Common myeloid progenitor, CD34-positive (primary cell): ENCODE measurements at regions not wholly inside any gene's neighbourhood (a gene's known extent, or its start where the extent isn't known, plus 50 kb on each side); places are given as distances from the start of the nearest gene placed in this dataset.
"Not testable (repeated sequence)": the region's sequence is repeated elsewhere in the genome, so short reads cannot be mapped to it uniquely, and the experiment has no call there.

Source experiments
- CTCF ChIA-PET: fragments of 350-600 bp; sonication (Branson Sonifier 250); formaldehyde crosslinking; loops from one replicate; lab custom pipeline; 2021; ENCODE audit warnings: antibody characterized with exemption; lab: Charles Lee
- POLR2A ChIA-PET: fragments of 350-600 bp; sonication (Branson Sonifier 250); formaldehyde crosslinking; loops from one replicate; lab custom pipeline; 2021; ENCODE audit warnings: antibody characterized with exemption; lab: Charles Lee
- DNase-seq, 3 donors: peaks; one replicate each; pipeline versions ENCODE4 v3.0.0 to v3.0.0-alpha.2; 2013
- H3K27ac ChIP-seq, 2 experiments: 1 replicate in 1 of 2; 2 replicates in 1 of 2; pipeline ENCODE4 v1.7.0; 2013; ENCODE audit warnings: inconsistent platforms in 2 of 2, low read length in 2 of 2, mild to moderate bottlenecking in 2 of 2, low read depth in 1 of 2, moderate library complexity in 1 of 2; ENCODE audit not compliant: severe bottlenecking in 2 of 2, insufficient read depth in 1 of 2, poor library complexity in 1 of 2
- H3K27me3 ChIP-seq, 5 experiments: replicated peaks in 2 of 5; 1 replicate in 3 of 5; 2 replicates in 2 of 5; pipeline versions ENCODE4 v1.6.1 to v1.7.0; 2013; ENCODE audit warnings: low read length in 4 of 5, mild to moderate bottlenecking in 2 of 5, moderate library complexity in 2 of 5, inconsistent platforms in 1 of 5; ENCODE audit not compliant: insufficient read depth in 5 of 5, control insufficient read depth in 4 of 5
- H3K36me3 ChIP-seq, 4 experiments: 1 replicate in 2 of 4; 2 replicates in 2 of 4; pipeline versions ENCODE4 v1.6.1 to v1.7.0; 2013; ENCODE audit warnings: low read length in 3 of 4, control low read depth in 1 of 4, mild to moderate bottlenecking in 1 of 4; ENCODE audit not compliant: control insufficient read depth in 4 of 4, insufficient read depth in 4 of 4
- H3K4me1 ChIP-seq, 4 experiments: 1 replicate in 3 of 4; 2 replicates in 1 of 4; pipeline versions ENCODE4 v1.6.1 to v1.7.1; 2013; ENCODE audit warnings: low read length in 3 of 4, mild to moderate bottlenecking in 3 of 4, control low read depth in 1 of 4, inconsistent platforms in 1 of 4, moderate library complexity in 1 of 4; ENCODE audit not compliant: control insufficient read depth in 4 of 4, insufficient read depth in 4 of 4; ENCODE audit errors: control extremely low read depth in 1 of 4
- H3K4me3 ChIP-seq, 7 experiments: 1 replicate in 4 of 7; 2 replicates in 3 of 7; pipeline versions ENCODE4 v1.5.1 to v1.7.0; 2013; ENCODE audit warnings: mild to moderate bottlenecking in 7 of 7, low read length in 6 of 7, moderate library complexity in 6 of 7, inconsistent platforms in 2 of 7, low read depth in 2 of 7, control low read depth in 1 of 7; ENCODE audit not compliant: insufficient read depth in 4 of 7, control insufficient read depth in 1 of 7; ENCODE audit errors: extremely low read depth in 1 of 7
- H3K9me3 ChIP-seq, 5 experiments: 1 replicate in 4 of 5; 2 replicates in 1 of 5; pipeline versions ENCODE4 v1.6.1 to v1.7.1; 2013; ENCODE audit warnings: low read length in 4 of 5, mild to moderate bottlenecking in 2 of 5, inconsistent platforms in 1 of 5, low read depth in 1 of 5, moderate library complexity in 1 of 5; ENCODE audit not compliant: control insufficient read depth in 4 of 5, insufficient read depth in 2 of 5; ENCODE audit errors: control extremely low read depth in 1 of 5
- WGBS: methylation state at CpG from one replicate; pipeline ENCODE4 v1.1.5; 2013; ENCODE audit not compliant: insufficient coverage; 5-methylcytosine and 5-hydroxymethylcytosine counted together

DNA sequence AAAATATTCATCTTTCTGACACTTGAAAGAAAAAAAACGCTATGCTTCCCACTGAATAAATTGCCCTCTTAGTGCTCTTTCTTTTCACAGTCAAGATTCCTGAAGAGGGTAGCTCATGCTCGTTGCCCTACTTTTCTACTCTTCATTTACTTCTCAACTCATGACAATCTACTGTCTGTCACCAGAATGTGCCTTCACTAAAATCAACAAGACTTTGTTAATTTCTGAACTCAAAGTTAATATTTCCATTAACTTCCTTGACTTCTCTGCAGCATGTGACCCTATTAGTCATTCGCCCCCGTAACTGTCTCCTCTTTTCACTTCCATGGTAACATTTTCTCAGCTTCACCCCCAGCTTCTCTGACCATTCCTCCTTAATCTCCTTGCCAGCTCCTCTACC lies 98.9 kb upstream of the MAPRE2 start:
- Histone ChIP-seq H3K4me1 (no peaks in the 10 kb centered on the region), H3K27ac (no peak overlapping the region), H3K36me3 (no peaks in the 10 kb centered on the region), H3K9me3 (no peaks in the 10 kb centered on the region), H3K4me3 (no peak overlapping the region), H3K27me3 (no peaks in the 10 kb centered on the region)
- POLR2A ChIA-PET = interaction anchor here (0.6 kb wide), 1 partner anchor 136 kb away, joined by 9 read pairs; no protein-coding TSS in a partner anchor
- no peak for DNase-seq
- CTCF ChIA-PET = interaction anchor here (1.0 kb wide), 1 partner anchor 17 kb away, joined by 3 read pairs; no protein-coding TSS in a partner anchor
- 94% methylated on average over 4 of the region's 4 CpGs for WGBS

DNA sequence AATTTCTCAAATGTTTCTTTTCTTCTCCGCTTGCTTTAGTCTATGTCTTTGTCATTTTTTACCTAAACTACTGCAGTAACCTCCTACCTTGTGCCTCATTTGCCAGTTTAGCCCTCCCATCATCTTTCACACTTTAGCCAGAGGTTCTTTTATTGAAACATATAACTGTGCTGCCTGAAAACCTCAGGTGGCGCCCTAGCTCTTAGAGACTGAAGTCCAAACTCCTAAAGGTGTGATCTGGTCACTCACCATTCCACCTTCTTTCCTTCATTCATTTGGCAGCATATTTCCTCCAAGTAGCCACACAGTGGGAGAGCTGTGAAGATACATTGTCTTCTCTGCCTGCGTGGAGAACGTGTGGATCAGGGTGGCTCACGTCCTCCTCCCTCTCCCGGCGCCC lies 98.2 kb upstream of the MAPRE2 start:
- H3K27me3 ChIP-seq = no peaks in the 10 kb centered on the region
- CTCF ChIA-PET = no interaction called here

DNA sequence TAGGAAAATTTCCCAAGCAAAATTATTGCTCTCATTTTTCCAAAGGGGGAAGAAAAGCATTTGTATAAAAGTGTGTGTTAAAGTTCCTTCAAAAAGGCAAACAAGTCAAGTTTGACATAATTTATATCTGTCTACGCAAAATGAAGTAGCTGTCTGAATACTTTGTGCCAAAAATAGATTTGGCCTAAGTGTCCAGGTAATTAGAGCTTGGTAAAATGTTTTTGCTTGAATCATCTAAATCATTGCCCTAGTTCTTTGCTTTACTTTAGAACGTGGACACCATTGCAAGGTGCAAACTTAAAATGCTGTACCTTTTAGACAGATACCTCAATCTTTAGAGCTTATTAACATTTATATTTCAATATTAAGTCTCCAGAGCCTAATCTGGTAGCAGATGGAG lies 97.6 kb upstream of the MAPRE2 start:
- Histone ChIP-seq H3K9me3 (no peaks in the 10 kb centered on the region), H3K27me3 (no peaks in the 10 kb centered on the region), H3K27ac (no peak overlapping the region), H3K4me3 (no peak overlapping the region), H3K4me1 (no peaks in the 10 kb centered on the region), H3K36me3 (no peaks in the 10 kb centered on the region)
- ChIA-PET POLR2A (no interaction called here), CTCF (no interaction called here)
- 100% methylated on average over 2 of the region's 2 CpGs for WGBS
- DNase-seq = no peak

More for the DNA sequence above, 98.2 kb upstream of the MAPRE2 start:
- no peak overlapping the region for H3K27ac ChIP-seq
- no peaks in the 10 kb centered on the region for H3K36me3 ChIP-seq
- POLR2A ChIA-PET = no interaction called here
- H3K9me3 ChIP-seq = no peaks in the 10 kb centered on the region
- no peaks in the 10 kb centered on the region for H3K4me1 ChIP-seq
- no peak for DNase-seq
- WGBS = 97% methylated on average over 7 of the region's 7 CpGs
- no peak overlapping the region for H3K4me3 ChIP-seq

DNA sequence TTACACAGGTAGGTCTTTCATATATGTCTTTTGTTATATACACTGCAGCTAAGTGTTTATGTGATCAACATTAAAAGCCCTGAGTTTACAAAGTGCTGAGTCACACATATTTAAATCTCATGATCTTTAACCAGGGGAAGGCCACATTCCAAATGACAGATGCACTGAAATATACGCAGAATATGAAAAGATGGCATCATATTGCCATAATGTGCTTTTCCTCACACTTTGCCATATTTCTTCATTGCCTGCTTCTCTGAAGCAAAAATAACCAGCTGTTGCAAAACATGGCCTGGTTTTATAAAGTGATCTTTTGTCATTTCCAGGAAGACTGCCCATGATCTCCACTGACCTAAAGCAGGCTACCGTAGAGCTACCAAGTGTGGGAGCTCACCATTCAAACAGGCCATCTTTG lies 93.5 kb upstream of the MAPRE2 start:
- CTCF ChIA-PET = no interaction called here
- peak; percentile 2 to 50 (median 41) for DNase-seq
- 83% methylated on average over 1 of the region's 2 CpGs for WGBS

DNA sequence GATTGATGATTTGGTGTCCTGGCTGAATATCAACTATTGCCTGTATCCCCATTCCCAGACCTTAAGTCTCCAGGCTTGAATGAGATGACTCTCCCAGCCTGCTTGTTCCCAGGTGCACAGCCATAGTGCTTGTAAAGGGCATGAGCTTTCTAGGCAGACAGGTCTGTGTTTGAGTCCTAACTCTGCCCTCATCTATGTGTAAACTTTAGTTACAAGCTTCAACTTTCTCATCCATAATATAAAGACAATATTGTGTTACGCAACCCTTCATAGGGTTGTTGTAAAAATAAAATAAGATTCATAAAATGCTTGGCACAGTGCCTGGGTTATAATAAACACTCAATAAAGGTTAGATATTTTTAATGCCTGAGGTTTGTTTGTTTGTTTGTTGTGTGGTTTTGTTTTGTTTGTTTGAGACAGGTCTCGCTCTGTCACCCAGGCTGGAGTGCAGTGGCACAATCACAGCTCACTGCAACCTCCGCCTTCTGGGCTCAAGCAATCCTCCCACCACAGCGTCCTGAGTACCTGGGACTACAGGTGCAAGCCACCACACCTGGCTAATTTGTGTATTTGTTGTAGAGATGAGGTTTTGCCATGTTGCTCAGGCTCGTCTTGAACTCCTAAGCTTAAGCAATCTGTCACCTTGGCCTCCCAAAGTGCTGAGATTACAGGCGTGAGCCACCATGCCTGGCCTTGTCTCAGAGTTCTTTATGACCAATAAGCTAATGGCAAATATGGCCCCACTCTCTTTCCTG lies 89.4 kb upstream of the MAPRE2 start:
- 93% methylated on average over 2 of the region's 6 CpGs for WGBS
- ChIA-PET CTCF (interaction anchor here (0.9 kb wide), 1 partner anchor 9 kb away, joined by 3 read pairs; no protein-coding TSS in a partner anchor), POLR2A (no interaction called here)
- DNase-seq = no peak
- no peaks in the 10 kb centered on the region for H3K36me3 ChIP-seq
- no peak overlapping the region for H3K4me3 ChIP-seq
- H3K27me3 ChIP-seq = no peaks in the 10 kb centered on the region
- H3K9me3 ChIP-seq = no peaks in the 10 kb centered on the region
- no peak overlapping the region for H3K27ac ChIP-seq
- H3K4me1 ChIP-seq = peaks cover 0 to 3% (median 1%) of the 10 kb centered on the region in 4 experiments

More for the DNA sequence above, 93.5 kb upstream of the MAPRE2 start:
- H3K36me3 ChIP-seq = no peaks in the 10 kb centered on the region
- POLR2A ChIA-PET = no interaction called here
- H3K9me3 ChIP-seq = no peaks in the 10 kb centered on the region
- no peaks in the 10 kb centered on the region for H3K27me3 ChIP-seq
- H3K4me3 ChIP-seq = no peak overlapping the region
- H3K4me1 ChIP-seq = peaks cover 0 to 3% (median 1%) of the 10 kb centered on the region in 4 experiments
- H3K27ac ChIP-seq = no peak overlapping the region

DNA sequence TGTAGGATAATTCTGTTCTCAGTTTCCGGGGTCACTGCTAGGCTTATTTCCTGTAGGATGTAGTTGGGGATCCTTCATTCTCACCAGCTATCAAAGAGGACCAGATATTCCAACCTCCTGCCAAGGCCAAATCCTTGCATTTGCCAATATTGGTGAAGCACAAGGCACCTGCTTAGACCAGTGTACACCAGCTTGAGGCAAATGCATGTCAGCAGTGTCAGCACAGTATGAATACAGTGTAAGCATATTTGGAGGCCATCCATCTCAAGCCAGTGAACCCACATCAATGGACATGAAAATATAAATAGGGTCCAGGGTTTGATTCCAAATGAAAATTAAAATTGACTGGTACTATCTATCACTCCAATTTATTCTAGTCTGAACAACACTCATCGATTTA lies 88.0 kb upstream of the MAPRE2 start:
- POLR2A ChIA-PET = no interaction called here
- DNase-seq = no peak
- no peaks in the 10 kb centered on the region for H3K9me3 ChIP-seq
- H3K36me3 ChIP-seq = no peaks in the 10 kb centered on the region
- H3K27ac ChIP-seq = no peak overlapping the region
- H3K27me3 ChIP-seq = no peaks in the 10 kb centered on the region
- 100% methylated on average over 2 of the region's 2 CpGs for WGBS
- CTCF ChIA-PET = interaction anchor here (0.9 kb wide), 1 partner anchor 59 kb away, joined by 3 read pairs; no protein-coding TSS in a partner anchor
- no peak overlapping the region for H3K4me3 ChIP-seq
- H3K4me1 ChIP-seq = peaks cover 0 to 3% (median 1%) of the 10 kb centered on the region in 4 experiments

DNA sequence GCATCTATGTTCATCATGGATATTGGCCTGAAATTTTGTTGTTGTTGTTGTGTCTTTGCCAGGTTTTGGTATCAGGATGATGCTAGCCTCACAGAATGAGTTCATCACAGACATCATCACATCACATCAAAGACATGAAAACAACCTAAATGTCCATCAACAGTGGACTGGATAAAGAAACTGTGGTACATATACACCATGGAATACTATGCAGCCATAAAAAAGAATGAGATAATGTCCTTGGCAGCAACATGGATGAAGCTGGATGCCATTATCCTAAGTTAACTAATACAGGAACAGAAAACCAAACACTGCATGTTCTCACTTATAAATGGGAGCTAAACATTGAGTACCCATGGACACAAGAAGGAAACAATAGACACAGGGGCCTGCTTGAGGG lies 85.7 kb upstream of the MAPRE2 start:
- H3K27me3 ChIP-seq, H3K4me1 ChIP-seq, H3K27ac ChIP-seq, POLR2A ChIA-PET, H3K36me3 ChIP-seq, H3K4me3 ChIP-seq, DNase-seq, H3K9me3 ChIP-seq: not testable (repeated sequence)
- CTCF ChIA-PET = interaction anchor here (0.9 kb wide), 1 partner anchor 293 kb away, joined by 3 read pairs; no protein-coding TSS in a partner anchor
